ENCODE measurements at regions not wholly inside any gene's neighbourhood (a gene's known extent, or its start where the extent isn't known, plus 50 kb on each side); places are given as distances from the start of the nearest gene placed in this dataset.

DNA sequence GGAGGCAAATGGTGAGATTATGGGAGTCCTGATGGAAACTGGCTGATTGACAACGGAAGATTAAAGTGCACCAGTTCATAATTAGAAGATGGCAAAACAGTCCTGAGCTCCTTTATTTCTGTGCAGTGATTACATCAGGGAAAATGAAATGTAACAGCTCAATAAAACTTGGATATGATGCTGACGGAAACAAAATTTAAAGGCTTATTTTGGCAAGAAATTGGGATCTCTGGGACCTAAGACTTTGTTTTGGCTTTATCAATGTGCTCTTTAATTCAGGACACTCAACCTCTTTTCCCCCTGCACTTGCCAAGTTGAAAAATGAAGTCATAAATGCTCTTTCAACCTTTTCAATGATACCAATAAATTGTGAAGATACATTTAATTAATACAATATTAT lies 226.8 kb downstream of the C6orf118 start:
- DNase-seq (ENCODE audit: low read depth in 2 of 2), result no peak

DNA sequence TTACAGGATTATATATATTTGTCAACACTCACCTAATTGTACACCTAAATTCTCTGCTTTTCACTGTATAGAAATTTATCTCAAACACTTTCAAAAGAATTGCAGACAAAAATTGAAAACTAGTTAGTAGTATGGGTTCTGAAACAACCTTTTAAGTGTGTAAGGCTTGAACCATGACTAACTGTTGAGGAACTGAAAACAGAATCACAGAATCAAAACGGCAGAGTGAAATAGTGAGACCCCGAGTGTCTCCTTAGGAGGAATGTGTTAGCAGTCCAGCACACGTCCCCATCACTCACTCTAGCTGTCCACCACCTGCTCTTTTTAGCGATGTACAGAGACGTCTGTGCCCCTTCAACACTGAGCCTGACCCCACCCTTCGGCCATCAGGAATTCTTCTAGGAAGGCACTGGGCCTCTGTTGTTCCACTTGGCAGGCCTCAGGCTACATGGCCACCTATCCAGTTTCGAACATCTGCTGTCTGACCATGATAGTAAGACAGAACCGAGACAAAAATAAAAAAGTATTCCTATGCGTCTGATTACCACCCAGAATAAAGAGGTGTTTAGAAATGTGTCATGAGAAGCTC lies 227.4 kb downstream of the C6orf118 start:
- DNase-seq (ENCODE audit: low read depth in 2 of 2), result no peak

DNA sequence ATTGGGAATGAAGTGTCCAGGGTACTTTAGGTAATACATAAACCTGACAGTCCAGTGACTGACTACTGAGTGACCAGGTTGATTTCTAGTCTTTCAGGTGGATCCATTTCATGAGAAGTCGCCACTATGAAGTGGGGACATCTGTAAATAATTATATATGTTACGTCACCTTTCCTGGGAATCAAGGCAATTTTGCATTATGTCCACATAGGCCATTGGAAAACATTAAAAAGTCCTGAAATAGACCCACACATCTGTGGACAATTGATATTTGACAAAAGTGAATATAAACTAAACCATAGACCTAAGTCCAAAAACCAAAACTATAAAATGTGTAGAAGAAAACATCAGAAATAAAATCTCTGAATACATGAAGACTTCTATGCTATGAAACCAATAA lies 231.5 kb downstream of the C6orf118 start:
- DNase-seq (ENCODE audit: low read depth in 2 of 2), result no peak

DNA sequence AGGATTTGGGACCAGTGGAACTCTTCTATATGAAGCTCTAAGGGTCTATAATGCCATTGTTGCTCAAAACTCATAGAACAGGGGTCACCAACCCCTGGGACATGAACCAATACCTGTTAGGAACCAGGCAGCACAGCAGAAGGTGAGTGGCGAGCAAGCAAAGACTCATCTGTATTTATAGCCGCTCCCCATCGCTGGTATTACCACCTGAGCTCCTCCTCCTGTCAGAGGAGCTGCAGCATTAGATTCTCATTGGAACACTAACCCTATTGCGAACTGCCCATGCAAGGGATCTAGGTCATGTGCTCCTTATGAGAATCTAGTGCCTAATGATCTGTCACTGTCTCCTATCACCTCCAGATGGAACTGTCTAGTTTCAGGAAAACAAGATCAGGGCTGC lies 237.5 kb downstream of the C6orf118 start:
- no peak for DNase-seq (ENCODE audit: low read depth in 2 of 2)

DNA sequence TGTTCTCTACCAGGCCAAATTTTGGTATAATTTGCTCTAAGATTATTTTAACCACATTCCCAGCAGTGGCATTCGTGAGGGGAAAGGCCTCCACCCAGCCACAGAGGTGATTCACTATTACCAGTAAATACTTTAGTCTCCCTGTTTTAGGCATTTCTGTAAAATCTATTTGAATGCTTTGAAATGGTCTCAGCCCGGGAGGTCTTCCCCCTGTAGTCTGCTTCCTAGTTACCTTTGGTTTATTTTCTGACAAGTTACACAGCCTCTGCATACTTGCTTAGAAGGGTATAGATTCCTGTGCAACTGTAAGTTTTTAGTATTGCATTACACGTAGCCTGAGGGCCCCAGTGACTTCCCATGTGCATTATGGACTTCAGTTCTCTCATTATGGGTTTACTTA lies 248.7 kb downstream of the C6orf118 start:
- DNase-seq (ENCODE audit: low read depth in 2 of 2), result no peak

DNA sequence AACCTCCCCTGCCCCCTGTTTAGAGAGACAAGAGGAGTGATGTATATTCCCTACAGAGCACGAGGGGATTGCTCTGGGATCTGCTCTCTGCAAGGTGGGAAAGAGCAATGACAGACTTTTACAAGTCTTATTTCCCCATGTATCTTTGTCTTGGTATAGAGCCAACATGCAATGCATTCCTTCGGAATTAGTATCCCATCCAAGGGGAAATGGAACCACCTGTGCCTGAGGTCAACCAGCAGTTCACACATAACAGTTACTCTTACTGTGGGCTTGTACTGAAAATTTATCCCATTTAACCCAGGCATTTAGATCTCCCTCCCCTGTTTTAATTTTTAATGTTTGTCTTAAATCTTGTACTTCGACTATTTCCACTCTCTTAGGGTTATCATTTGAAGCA lies 250.4 kb downstream of the C6orf118 start:
- DNase-seq (ENCODE audit: low read depth in 2 of 2), result no peak

DNA sequence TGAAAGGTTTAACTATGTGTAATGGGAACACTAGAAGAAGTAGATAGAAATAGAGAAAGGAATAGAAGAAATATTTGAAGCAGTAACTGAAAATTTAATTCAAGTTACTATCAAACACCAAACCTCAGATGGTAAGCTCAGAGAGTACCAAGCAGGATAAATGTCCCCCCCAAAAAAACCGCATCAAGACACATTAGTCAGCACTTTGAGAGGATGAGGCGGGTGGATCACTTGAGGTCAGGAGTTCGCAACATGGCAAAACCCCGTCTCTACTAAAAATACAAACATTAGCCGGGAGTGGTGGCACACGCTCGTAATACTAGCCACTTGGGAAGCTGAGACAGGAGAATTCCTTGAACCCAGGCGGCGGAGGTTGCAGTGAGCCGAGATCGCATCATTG lies 253.1 kb downstream of the C6orf118 start:
- DNase-seq (ENCODE audit: low read depth in 2 of 2), result no peak

DNA sequence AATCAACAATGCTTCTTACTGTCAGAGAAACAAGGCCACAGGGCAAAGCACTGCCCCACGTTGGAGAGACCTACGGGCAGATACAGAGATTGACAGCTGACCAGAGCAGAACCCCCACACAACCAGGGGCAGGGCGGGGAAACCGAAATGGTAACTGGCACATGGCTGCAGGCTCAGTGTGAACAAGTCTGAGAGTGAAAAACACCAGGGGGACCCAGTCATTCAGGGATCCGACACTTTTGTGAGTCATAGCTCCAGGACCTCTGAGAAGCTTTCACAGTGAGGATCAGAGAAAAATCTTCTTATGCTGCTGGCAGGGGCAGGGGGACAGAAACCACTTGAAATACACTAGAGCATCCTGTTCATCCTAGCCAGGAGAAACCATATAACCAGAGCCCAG lies 254.2 kb downstream of the C6orf118 start:
- no peak for DNase-seq (ENCODE audit: low read depth in 2 of 2)

DNA sequence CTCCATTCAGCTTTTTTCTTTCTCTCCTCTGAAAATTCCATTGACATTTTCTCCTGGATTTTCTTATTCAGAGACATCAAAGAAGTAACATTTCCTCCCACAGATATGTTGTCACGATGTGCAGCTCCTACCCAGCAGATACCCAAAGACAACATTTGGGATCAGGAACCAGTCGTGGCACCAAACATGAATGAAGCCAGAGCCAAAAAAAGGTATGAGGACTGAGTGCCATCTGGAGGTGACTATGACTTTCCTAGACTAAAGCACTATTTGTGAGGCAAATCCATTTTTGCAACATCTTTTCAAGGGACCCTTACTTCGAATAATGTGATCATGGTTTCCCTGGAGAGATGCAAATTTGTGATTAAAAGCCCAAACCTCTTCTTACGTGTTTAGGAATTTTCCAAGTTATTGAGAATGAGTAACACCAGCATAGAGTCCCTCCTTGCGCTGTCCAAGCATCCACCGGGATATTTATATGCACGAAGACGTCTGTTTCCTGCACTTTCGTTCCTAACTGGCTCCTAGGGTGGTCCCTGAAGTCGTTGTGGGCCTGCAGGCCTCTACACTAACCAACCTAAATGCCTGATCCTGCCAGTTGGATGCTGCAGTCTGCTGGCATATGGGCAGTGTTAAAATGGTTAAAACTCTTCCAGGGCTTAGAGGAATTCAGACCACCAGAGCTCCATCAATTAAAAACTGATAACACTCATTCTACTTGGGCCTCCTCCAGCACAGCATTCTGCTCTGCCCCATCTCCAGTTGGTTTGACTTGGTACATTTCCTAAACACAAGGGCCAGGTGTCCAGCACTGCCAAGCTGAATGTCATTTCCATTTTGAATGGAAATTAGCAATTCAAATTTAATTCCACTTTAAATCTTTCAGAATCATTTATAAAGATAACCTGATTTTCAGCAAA lies 256.6 kb downstream of the C6orf118 start:
- DNase-seq (ENCODE audit: low read depth in 2 of 2), result no peak

DNA sequence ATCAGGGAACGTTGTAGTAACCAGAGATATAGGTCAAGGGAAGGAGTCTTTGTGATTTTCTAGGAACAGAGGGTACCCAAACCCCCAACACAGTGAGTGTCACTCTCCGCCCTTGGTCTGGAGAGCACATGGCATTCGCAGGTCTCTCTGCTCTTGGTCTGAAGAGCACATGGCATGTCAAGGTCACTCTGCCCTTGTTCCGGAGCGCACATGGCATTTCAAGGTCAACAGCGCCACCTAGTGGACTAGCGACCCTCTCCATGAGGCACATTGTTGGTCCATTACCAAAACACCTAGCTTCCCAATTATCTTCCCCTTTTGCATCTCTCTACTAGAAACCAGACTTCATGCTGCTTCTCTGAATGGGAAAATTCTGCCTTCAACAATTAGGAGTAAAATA lies 260.0 kb downstream of the C6orf118 start:
- DNase-seq (ENCODE audit: low read depth in 2 of 2), result no peak

DNA sequence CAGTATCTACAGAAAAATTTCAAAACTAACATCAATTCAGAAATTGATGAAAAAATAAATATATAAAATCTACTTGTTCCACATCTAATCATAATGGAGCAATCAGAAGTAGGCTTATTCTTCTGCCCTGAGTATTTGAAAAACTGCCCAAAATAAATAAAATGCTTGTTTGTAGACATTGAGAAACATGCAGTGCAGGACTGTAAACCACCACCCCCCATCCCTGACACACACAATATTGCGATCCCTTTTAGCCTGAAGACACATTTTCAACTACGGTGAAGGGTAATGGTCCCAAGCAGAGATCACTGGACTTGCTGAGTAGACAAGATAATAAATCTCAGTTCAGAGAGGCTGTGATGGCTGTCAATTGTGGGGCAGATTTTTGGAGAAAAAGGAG lies 261.5 kb downstream of the C6orf118 start:
- DNase-seq (ENCODE audit: low read depth in 2 of 2), result no peak

DNA sequence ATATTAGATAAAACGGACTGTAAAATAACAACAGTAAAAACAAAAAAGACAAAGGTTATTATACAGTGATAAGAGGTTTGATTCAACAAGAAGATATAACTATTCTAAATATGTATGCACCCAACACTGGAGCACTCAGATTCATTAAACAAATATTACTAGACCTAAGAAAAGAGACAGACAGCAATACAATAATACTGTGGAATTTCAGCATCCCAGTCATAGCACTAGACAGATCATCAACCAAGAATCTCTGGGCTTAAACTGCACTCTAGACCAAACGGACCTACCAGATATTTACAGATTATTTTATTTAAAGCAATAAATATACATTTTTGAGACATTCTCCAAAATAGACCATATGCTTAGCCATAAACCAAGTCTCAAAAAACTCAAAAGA lies 263.8 kb downstream of the C6orf118 start:
- DNase-seq (ENCODE audit: low read depth in 2 of 2), result no peak

DNA sequence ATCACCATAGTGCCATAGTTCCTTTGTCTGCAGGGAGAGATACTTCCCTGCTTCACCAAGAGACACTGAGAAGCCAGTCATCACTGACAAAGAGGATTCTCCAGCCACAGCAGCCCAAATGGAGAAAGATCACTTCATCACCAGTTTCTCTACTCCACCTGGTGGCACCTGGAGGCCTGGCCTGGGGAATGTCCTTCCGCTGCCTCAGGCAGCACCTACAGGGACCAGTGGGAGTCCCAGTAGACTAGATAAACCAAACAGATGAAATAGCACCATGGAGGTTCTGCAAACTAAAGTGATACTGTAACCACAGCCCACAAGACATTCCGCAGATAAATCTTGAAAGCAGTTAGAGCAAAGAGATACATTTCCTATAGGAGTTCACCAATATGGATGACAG lies 266.5 kb downstream of the C6orf118 start:
- DNase-seq (ENCODE audit: low read depth in 2 of 2), result no peak

DNA sequence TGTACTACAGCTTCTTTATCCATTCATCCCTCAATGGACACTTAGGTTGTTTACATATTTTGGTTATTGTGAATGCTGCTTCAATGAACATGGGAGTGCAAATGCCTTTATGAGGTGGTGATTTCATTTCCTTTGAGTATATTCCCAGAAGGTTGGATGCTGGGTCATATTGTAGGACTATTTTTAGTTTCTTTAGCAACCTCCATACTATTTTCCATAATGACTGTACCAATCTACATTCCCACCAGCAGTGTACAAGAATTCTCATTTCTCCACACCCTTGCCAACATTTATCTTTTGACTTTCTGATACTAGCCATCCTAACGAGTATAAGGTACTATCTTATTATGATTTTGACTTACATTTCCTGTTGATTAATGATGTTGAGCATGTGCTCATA lies 269.0 kb downstream of the C6orf118 start:
- no peak for DNase-seq (ENCODE audit: low read depth in 2 of 2)

DNA sequence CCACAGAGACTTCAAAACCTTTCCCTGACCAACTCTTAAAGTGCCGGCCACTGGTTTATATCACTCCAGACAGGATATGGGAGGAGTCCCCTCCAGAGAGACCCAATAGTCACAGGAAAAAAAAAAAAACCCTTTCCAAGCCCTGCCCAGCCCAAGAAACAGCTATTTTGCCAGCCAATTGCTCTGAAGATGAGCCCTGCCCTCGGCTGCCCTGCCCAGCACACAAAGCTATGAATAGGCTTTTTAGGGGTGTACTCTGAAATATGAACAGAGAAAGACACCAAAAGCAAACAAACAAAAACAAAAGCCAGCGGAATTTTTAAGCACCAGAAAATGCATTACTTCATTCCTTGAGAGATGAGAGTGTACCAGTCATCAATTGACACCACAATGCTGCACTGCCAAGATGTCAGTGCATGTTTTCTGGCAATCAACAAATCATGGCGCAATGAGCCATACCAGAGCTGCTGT lies 275.1 kb downstream of the C6orf118 start:
- no peak for DNase-seq (ENCODE audit: low read depth in 2 of 2)

DNA sequence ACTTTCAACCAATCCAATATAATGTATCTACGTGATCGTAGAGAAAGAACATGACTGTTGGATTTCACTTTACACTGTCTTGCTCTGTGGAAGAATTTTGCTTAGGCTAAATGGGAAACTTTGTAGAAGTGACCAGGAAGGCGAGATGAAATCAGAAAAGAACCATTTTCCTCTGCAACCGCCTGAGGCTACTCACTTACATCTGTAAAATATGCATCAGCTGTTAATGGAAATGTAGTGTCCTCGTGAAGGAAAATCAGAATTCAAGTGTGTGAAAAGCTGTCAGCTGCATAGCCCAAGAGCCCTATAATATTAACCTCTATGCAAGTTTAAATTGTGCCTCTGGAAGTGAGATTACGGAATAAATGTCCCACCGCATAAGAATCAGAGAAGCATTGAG lies 277.9 kb downstream of the C6orf118 start:
- no peak for DNase-seq (ENCODE audit: low read depth in 2 of 2)

DNA sequence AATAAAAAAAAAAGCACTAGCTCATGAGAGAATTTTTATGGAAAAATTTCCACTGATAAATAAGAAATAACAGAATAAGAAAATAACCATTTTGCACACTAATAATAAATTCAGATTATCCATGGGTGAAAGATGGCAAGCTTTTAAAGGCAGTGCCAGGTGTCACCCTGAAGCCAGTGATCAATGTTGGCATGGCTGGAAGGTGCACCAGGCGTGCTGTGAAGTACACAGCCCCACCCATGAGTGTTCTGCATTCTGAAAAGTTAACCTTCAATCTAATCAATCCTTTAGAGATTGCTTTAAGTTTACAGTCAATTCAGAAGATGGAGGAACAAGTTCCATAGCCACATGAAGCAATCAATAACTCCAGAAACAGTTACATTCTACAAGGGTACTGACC lies 284.4 kb downstream of the C6orf118 start:
- DNase-seq (ENCODE audit: low read depth in 2 of 2), result no peak

DNA sequence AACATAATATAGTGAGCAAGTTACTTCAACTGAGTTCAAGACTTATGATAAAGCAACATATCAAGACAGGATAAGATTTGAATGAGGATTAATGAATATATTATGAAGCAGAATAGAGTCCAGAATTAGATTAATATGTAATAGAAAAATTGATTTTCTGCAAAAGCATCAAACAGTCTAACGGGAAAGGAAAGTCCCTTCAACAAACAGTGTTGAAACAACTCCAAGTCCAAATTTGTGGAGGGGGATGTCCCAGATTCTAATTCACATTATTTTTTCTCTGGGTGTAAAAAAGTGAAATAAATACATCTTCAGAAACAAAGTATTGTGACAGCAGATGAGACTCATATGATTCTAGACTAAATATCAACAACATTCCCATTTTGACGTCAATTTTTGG lies 289.7 kb downstream of the C6orf118 start:
- DNase-seq (ENCODE audit: low read depth in 2 of 2), result no peak

DNA sequence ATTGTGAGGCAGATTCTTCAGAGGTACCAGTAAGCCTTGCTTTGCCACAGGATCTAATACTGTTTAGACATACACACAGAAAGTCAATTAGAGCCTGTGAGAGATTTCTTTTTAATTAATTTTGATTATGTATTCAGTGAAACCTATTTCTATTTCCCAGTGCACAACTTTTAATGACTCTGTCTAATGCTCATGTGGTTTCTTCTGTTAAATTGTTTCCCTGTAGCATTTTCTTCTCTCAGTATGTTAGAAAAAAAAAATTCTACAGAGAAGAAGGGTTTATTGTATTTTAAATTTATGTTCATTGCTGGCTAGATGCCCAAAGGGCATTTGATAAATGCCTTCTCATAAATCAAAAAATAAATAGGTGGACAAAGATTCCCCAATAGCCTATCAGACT lies 293.7 kb downstream of the C6orf118 start:
- DNase-seq (ENCODE audit: low read depth in 2 of 2), result no peak

DNA sequence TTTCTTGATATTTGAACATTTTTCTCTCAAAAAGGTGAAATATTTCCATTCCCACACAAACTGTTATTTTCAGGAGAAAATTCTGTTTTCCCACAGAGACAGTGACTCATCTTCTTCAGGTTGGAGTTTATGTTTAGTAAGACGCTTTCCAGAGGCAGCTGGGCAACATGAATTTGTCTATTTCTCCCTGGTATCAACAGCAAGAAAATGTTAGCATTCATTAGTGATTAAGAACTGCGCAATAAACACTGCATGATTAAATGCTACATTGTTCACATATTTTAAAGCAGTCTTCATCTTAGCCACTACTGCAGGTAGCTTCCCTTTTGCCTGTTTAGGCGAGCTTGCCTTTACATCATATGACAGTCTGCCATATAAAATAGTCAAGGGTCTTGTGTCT lies 295.7 kb downstream of the C6orf118 start:
- no peak for DNase-seq (ENCODE audit: low read depth in 2 of 2)

DNA sequence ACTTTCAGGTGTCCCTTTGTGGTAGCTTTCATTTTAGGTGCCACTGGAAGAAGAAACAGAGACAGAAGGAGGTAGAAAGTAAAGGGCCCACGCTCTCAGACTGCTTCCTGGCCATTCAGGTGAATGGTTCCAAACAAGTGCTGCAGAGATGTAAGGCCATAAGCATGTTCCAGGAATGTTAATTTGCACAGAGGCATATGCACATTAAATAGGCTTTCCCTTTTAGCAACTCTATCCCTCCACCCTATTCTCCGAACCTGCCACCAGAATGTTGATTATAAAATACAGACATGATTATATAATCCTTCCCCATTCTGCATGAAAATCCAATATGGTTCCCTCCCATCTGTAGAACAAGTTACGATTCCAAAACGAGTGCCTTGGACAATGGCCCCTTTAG lies 297.2 kb downstream of the C6orf118 start:
- no peak for DNase-seq (ENCODE audit: low read depth in 2 of 2)

DNA sequence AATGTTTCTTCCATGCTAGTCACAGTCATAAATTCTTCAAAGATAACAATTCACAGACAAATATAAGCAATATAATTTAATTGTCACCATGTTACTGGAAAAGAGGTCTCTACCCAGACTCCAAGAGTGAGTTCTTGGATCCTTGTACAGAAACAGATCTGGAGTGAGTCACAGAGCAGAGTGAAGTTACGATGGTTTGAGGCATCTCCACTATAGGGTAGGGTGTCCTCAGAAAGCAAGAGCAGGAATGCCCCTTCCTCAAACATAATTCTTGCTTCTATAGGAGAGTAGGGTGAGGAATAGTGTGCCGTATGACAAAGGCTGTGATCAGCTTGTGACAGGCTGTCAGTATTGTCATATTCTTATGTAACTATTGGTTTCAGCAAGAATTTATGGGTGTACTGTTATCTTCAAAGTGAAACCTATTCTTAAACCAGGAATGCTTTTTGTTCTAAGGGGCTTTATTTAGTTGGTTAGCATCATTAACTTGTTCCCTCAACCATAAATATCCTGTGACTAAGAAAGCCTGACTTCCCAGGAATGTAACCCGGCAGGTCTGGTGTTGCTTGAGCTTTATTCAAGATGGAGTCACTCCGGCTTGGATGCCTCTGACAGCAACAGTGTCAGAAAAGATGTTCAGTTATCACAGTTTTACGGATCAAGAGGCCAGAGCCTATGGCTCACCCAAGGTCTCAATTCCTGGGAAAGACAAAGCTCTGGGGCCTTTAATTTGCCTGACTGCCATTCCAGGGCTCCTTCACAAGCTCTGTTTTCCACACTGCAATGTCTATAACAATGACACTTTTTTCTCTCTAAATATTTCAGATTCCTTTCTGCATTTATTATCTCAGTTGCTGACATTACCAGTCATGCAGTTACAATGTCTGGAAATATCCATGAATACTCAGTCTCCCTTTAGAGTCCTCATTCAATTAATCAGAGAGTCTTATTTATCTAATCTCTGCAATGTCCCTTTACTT lies 298.6 kb downstream of the C6orf118 start:
- DNase-seq (ENCODE audit: low read depth in 2 of 2), result no peak

Measured in stimulated activated CD8-positive, alpha-beta memory T cell treated with anti-CD3 and anti-CD28 coated beads, Interleukin-2, amount 100 ng/mL, for 1 hour (primary cell).